ENCODE measurements at regions not wholly inside any gene's neighbourhood (a gene's known extent, or its start where the extent isn't known, plus 50 kb on each side); places are given as distances from the start of the nearest gene placed in this dataset.

DNA sequence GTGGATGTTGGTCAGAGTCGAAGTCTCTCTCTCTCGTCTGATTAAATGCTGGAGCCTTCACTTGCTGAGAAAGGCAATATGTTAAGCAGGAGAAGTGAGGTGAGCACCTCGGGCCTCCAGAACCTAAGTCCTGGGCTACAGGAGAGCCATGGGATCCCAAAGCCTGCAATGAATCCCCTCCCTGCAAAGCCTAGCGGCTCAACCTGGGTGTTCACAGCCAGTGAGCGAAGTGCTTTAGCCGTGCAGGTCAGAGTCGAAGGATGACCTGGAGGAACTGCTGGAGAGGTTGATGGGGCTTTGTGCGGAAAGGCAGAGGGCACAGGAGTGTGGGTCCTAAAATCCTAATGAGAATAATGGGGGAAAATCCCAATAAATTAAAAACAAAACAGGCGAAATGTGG, 267.8 kb downstream of the ENGASE start:
- Histone ChIP-seq H3K36me3 (ENCODE audit: low read depth) (no peaks in the 10 kb centered on the region), H3K9me2 (ENCODE audit: insufficient read depth) (no peaks in the 10 kb centered on the region), H4K20me1 (ENCODE audit: insufficient read depth) (no peaks in the 10 kb centered on the region), H3K4me2 (ENCODE audit: unreplicated experiment) (no peak overlapping the region), H3K4me3 (no peak overlapping the region), H3K27me3 (replicated peaks; ENCODE audit: insufficient read depth) (peaks cover 7% of the 10 kb centered on the region; the same call in 1 of the 2 replicates), H2AFZ (no peak overlapping the region), H3K27ac (no peak overlapping the region), H3K9ac (no peak overlapping the region), H3F3A (ENCODE audit: insufficient read depth) (no peaks in the 10 kb centered on the region), H3K9me3 (ENCODE audit: low read depth) (no peaks in the 10 kb centered on the region), H3K79me2 (ENCODE audit: insufficient read depth) (no peaks in the 10 kb centered on the region), H3K4me1 (ENCODE audit: insufficient read depth) (no peaks in the 10 kb centered on the region)
- no peak for DNase-seq
- in situ Hi-C loops (cut with MboI): no loop called here
- no peak for TF ChIP-seq EZH2 (IDR thresholded peaks at IDR 0.05; ENCODE audit: insufficient read depth, poor library complexity, severe bottlenecking)
- no peak for TF ChIP-seq EZH2phosphoT487 (IDR thresholded peaks at IDR 0.05; ENCODE audit: insufficient read depth, low read depth)
- WGBS, 2 experiments (ENCODE audit: low coverage in 1 of 2, low lambda C conversion rate in 2 of 2, missing lambda C conversion rate in 2 of 2): 45 to 46% methylated on average over 9 of the region's 9 CpGs

DNA sequence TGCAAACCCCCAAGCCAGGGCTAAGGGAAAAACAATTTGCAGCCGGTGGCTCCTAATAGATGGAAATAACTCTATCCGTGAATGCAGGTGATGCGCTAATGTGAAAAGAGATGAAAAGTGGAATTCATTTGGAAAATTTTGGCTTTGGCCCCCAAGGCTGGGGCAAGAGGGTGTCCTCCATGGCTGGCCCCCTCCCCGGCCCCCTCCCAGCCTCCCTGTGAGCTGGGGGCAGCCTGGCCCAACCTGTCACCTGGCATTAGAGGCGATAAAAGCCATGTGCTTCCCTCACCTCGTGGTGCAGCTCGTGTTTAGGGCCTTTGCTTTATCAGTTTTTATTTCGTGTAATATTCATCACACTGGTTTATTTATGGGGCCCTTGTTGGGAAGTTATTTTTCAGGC, 267.2 kb downstream of the ENGASE start:
- WGBS, 2 experiments (ENCODE audit: low coverage in 1 of 2, low lambda C conversion rate in 2 of 2, missing lambda C conversion rate in 2 of 2): 24 to 28% methylated on average over 8 of the region's 8 CpGs
- Histone ChIP-seq H3K4me3 (no peak overlapping the region), H3K9me2 (ENCODE audit: insufficient read depth) (no peaks in the 10 kb centered on the region), H3K9ac (no peak overlapping the region), H3K36me3 (ENCODE audit: low read depth) (no peaks in the 10 kb centered on the region), H3K9me3 (ENCODE audit: low read depth) (no peaks in the 10 kb centered on the region), H2AFZ (no peak overlapping the region), H3K4me1 (ENCODE audit: insufficient read depth) (no peaks in the 10 kb centered on the region), H3K4me2 (ENCODE audit: unreplicated experiment) (no peak overlapping the region), H3K79me2 (ENCODE audit: insufficient read depth) (no peaks in the 10 kb centered on the region), H3K27ac (no peak overlapping the region), H3K27me3 (replicated peaks; ENCODE audit: insufficient read depth) (peaks cover 6% of the 10 kb centered on the region; the same call in 1 of the 2 replicates), H4K20me1 (ENCODE audit: insufficient read depth) (no peaks in the 10 kb centered on the region), H3F3A (ENCODE audit: insufficient read depth) (no peaks in the 10 kb centered on the region)
- in situ Hi-C loops (cut with MboI): no loop called here
- no peak for TF ChIP-seq EZH2phosphoT487 (IDR thresholded peaks at IDR 0.05; ENCODE audit: insufficient read depth, low read depth)
- TF ChIP-seq EZH2 (IDR thresholded peaks at IDR 0.05; ENCODE audit: insufficient read depth, poor library complexity, severe bottlenecking): no peak
- no peak for DNase-seq

DNA sequence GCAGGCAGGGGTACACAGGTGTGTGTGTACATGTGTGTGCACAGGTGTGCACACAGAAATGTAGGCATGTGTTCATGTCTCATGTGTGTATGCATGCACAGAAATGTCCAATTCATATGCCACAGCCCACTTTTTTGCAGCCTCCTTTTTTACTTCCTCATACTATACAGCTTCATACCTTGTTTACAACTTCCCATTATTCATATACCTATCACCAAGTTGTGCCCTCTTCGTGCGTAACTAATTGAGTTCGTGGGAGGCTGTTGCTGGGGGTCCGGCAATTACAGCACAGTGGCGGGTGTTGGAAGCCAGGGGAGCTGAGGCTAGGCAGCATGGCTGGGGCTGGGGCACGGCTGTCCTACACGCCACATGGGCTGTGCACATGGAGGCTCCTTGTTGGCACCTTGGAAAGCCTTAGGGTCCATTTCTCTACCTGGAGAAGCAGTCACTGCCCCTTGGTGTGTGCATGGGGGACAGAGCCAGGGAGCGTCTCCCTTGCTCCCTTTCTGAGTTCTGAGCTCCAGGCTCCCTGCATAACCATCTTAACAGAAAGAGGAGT, 266.7 kb downstream of the ENGASE start:
- Histone ChIP-seq H2AFZ (no peak overlapping the region), H3K79me2 (ENCODE audit: insufficient read depth) (no peaks in the 10 kb centered on the region), H3F3A (ENCODE audit: insufficient read depth) (no peaks in the 10 kb centered on the region), H3K4me3 (no peak overlapping the region), H4K20me1 (ENCODE audit: insufficient read depth) (no peaks in the 10 kb centered on the region), H3K27ac (no peak overlapping the region), H3K4me1 (ENCODE audit: insufficient read depth) (no peaks in the 10 kb centered on the region), H3K9me3 (ENCODE audit: low read depth) (no peaks in the 10 kb centered on the region), H3K4me2 (ENCODE audit: unreplicated experiment) (no peak overlapping the region), H3K9ac (no peak overlapping the region), H3K9me2 (ENCODE audit: insufficient read depth) (no peaks in the 10 kb centered on the region), H3K27me3 (replicated peaks; ENCODE audit: insufficient read depth) (peaks cover under 1% of the 10 kb centered on the region; the same call in 1 of the 2 replicates), H3K36me3 (ENCODE audit: low read depth) (no peaks in the 10 kb centered on the region)
- WGBS, 2 experiments (ENCODE audit: low coverage in 1 of 2, low lambda C conversion rate in 2 of 2, missing lambda C conversion rate in 2 of 2): 23% methylated on average over 8 of the region's 8 CpGs
- TF ChIP-seq EZH2phosphoT487 (IDR thresholded peaks at IDR 0.05; ENCODE audit: insufficient read depth, low read depth): no peak
- no peak for TF ChIP-seq EZH2 (IDR thresholded peaks at IDR 0.05; ENCODE audit: insufficient read depth, poor library complexity, severe bottlenecking)
- no peak for DNase-seq
- in situ Hi-C loops (cut with MboI): no loop called here

DNA sequence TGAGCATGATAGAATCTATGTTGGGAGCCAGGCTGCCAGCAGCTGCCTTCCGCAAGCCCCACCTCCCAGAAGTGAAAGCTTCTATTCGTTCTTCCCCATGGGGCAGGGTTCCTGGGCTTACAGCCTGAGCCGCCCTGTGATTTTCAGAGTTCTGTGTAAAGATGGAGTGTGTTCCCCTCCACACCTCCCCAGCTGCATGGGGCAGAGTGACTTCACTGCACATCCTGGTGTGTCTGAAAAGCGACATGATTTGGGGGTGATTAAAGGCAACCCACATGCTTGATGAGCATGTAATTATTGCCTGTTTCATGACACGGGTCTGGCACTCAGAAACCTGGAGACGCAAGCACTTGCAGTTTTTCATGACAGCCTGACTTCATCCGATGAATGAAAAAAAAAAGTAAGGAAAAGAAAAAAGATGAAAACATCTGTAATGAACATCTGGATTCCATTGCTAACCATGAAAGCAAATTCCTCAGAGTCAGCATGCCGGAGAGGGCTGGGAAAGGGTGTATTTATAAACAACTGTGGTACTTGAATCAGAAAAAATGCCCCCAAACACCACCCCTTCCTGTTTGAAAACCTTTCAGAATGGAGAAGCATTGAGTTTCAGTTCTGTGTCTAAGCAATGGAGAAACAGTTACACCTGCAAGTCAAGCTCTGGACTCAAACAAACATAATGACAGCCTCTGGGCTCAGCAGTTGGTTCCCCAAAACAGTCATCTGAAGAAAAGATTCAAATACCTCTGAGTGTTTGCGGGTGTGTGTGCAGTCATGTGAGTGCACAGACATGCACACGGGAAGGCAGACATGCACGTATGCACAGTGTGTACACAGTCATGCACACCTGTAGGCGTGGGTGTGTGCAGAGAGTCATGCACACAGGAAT, 266.0 kb downstream of the ENGASE start:
- H3K79me2 ChIP-seq (ENCODE audit: insufficient read depth): no peaks in the 10 kb centered on the region
- no peak overlapping the region for H3K9ac ChIP-seq
- H3K9me2 ChIP-seq (ENCODE audit: insufficient read depth): no peaks in the 10 kb centered on the region
- no peaks in the 10 kb centered on the region for H4K20me1 ChIP-seq (ENCODE audit: insufficient read depth)
- H3K27me3 ChIP-seq (replicated peaks; ENCODE audit: insufficient read depth): no peaks in the 10 kb centered on the region; the same call in 1 of the 2 replicates
- H3K4me3 ChIP-seq: no peak overlapping the region
- H3K4me1 ChIP-seq (ENCODE audit: insufficient read depth): no peaks in the 10 kb centered on the region
- H3K27ac ChIP-seq: no peak overlapping the region
- no peak overlapping the region for H3K4me2 ChIP-seq (ENCODE audit: unreplicated experiment)
- H3K9me3 ChIP-seq (ENCODE audit: low read depth): no peaks in the 10 kb centered on the region
- H3F3A ChIP-seq (ENCODE audit: insufficient read depth): no peaks in the 10 kb centered on the region
- in situ Hi-C loops (cut with MboI): no loop called here
- WGBS, 2 experiments (ENCODE audit: low coverage in 1 of 2, low lambda C conversion rate in 2 of 2, missing lambda C conversion rate in 2 of 2): 4 to 8% methylated on average over 12 of the region's 12 CpGs
- TF ChIP-seq EZH2phosphoT487 (IDR thresholded peaks at IDR 0.05; ENCODE audit: insufficient read depth, low read depth) (no peak), EZH2 (IDR thresholded peaks at IDR 0.05; ENCODE audit: insufficient read depth, poor library complexity, severe bottlenecking) (no peak)
- no peaks in the 10 kb centered on the region for H3K36me3 ChIP-seq (ENCODE audit: low read depth)
- DNase-seq: no peak
- no peak overlapping the region for H2AFZ ChIP-seq

Measured in GM23248 (cell line).